ENCODE measurements at regions not wholly inside any gene's neighbourhood (a gene's known extent, or its start where the extent isn't known, plus 50 kb on each side); places are given as distances from the start of the nearest gene placed in this dataset.
"Not testable (repeated sequence)": the region's sequence is repeated elsewhere in the genome, so short reads cannot be mapped to it uniquely, and the experiment has no call there.

DNA sequence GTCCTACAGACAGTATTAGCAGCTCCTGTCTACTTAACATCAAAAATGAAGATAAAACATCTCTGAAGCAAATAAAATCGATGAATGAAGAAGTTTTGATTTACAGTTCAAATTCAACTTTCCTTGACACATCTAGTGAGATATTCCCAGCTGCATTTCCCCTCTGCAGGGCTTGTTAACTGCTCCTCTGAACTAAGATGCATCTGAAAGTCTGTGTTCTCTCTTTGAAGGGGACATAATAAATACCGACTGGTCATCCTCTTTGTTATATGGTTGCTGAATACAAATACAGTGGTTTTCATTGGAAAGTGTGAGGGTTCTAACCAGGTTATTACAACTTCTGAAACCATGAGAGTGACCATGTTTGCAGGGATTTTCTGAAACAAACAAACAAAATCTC, 266.4 kb upstream of the SLC16A7 start:
- H3K79me2 ChIP-seq (ENCODE audit: insufficient read depth, low read length), result no peaks in the 10 kb centered on the region
- no peak overlapping the region for H3K27ac ChIP-seq (ENCODE audit: low read depth, low read length, poor library complexity, severe bottlenecking)
- no peak overlapping the region for H3K9ac ChIP-seq (ENCODE audit: low read length)
- H3K36me3 ChIP-seq (ENCODE audit: insufficient read depth, low read length), result no peaks in the 10 kb centered on the region
- H3K4me3 ChIP-seq (ENCODE audit: low read depth, low read length, poor library complexity, severe bottlenecking), result no peak overlapping the region
- H3K4me2 ChIP-seq (ENCODE audit: low read length), result no peak overlapping the region
- no peaks in the 10 kb centered on the region for H3K27me3 ChIP-seq (ENCODE audit: insufficient read depth, low read length)
- TF ChIP-seq EZH2 (IDR thresholded peaks at IDR 0.05; ENCODE audit: borderline replicate concordance, low read length), result no peak
- H4K20me1 ChIP-seq (ENCODE audit: insufficient read depth, low read length), result no peaks in the 10 kb centered on the region
- no peaks in the 10 kb centered on the region for H3F3A ChIP-seq (ENCODE audit: insufficient read depth, low read length)
- H3K9me2 ChIP-seq (ENCODE audit: low read depth, low read length), result no peaks in the 10 kb centered on the region
- H3K9me3 ChIP-seq (ENCODE audit: low read length), result no peaks in the 10 kb centered on the region
- no peak overlapping the region for H2AFZ ChIP-seq (ENCODE audit: low read length)
- H3K4me1 ChIP-seq (ENCODE audit: insufficient read depth, low read length, severe bottlenecking), result no peaks in the 10 kb centered on the region

- not testable (repeated sequence) for H3K9ac ChIP-seq (ENCODE audit: low read length); H3K9me2 ChIP-seq (ENCODE audit: low read depth, low read length); H3K36me3 ChIP-seq (ENCODE audit: insufficient read depth, low read length); H4K20me1 ChIP-seq (ENCODE audit: insufficient read depth, low read length); H3K79me2 ChIP-seq (ENCODE audit: insufficient read depth, low read length); H3K9me3 ChIP-seq (ENCODE audit: low read length); H2AFZ ChIP-seq (ENCODE audit: low read length); H3K4me1 ChIP-seq (ENCODE audit: insufficient read depth, low read length, severe bottlenecking); H3F3A ChIP-seq (ENCODE audit: insufficient read depth, low read length); H3K4me2 ChIP-seq (ENCODE audit: low read length); H3K27ac ChIP-seq (ENCODE audit: low read depth, low read length, poor library complexity, severe bottlenecking); H3K27me3 ChIP-seq (ENCODE audit: insufficient read depth, low read length); H3K4me3 ChIP-seq (ENCODE audit: low read depth, low read length, poor library complexity, severe bottlenecking)
Measured at GRCh38 chr12:59328395-59329075, 267.3 kb upstream of the SLC16A7 start.

GRCh38 chr12:59326457-59326856, 269.4 kb upstream of the SLC16A7 start:
- not testable (repeated sequence) for H3K4me3 ChIP-seq (ENCODE audit: low read depth, low read length, poor library complexity, severe bottlenecking)

GRCh38 chr12:59322473-59322872, 273.4 kb upstream of the SLC16A7 start:
- H3K4me2 ChIP-seq (ENCODE audit: low read length), result no peak overlapping the region
- H3K36me3 ChIP-seq (ENCODE audit: insufficient read depth, low read length), result no peaks in the 10 kb centered on the region
- no peaks in the 10 kb centered on the region for H3K9me3 ChIP-seq (ENCODE audit: low read length)
- H3K27ac ChIP-seq (ENCODE audit: low read depth, low read length, poor library complexity, severe bottlenecking), result no peak overlapping the region
- TF ChIP-seq CTCF (IDR thresholded peaks at IDR 0.05; ENCODE audit: low read length), result no peak
- no peak for TF ChIP-seq EZH2 (IDR thresholded peaks at IDR 0.05; ENCODE audit: borderline replicate concordance, low read length)
- H3K27me3 ChIP-seq (ENCODE audit: insufficient read depth, low read length), result no peaks in the 10 kb centered on the region
- H4K20me1 ChIP-seq (ENCODE audit: insufficient read depth, low read length), result no peaks in the 10 kb centered on the region
- no peaks in the 10 kb centered on the region for H3K79me2 ChIP-seq (ENCODE audit: insufficient read depth, low read length)
- no peaks in the 10 kb centered on the region for H3K4me1 ChIP-seq (ENCODE audit: insufficient read depth, low read length, severe bottlenecking)
- no peak overlapping the region for H3K4me3 ChIP-seq (ENCODE audit: low read depth, low read length, poor library complexity, severe bottlenecking)
- H3K9ac ChIP-seq (ENCODE audit: low read length), result no peak overlapping the region
- H3K9me2 ChIP-seq (ENCODE audit: low read depth, low read length), result no peaks in the 10 kb centered on the region
- no peaks in the 10 kb centered on the region for H3F3A ChIP-seq (ENCODE audit: insufficient read depth, low read length)
- H2AFZ ChIP-seq (ENCODE audit: low read length), result no peak overlapping the region

More at GRCh38 chr12:59326457-59326856, 269.4 kb upstream of the SLC16A7 start:
- not testable (repeated sequence) for H3K9ac ChIP-seq (ENCODE audit: low read length); H3K9me3 ChIP-seq (ENCODE audit: low read length); H3K27ac ChIP-seq (ENCODE audit: low read depth, low read length, poor library complexity, severe bottlenecking); H4K20me1 ChIP-seq (ENCODE audit: insufficient read depth, low read length); H3K36me3 ChIP-seq (ENCODE audit: insufficient read depth, low read length); H2AFZ ChIP-seq (ENCODE audit: low read length); H3K9me2 ChIP-seq (ENCODE audit: low read depth, low read length); H3K27me3 ChIP-seq (ENCODE audit: insufficient read depth, low read length); H3F3A ChIP-seq (ENCODE audit: insufficient read depth, low read length); H3K4me2 ChIP-seq (ENCODE audit: low read length); H3K4me1 ChIP-seq (ENCODE audit: insufficient read depth, low read length, severe bottlenecking); H3K79me2 ChIP-seq (ENCODE audit: insufficient read depth, low read length)

Measured in OCI-LY1 (cell line).